ENCODE measurements at regions not wholly inside any gene's neighbourhood (a gene's known extent, or its start where the extent isn't known, plus 50 kb on each side); places are given as distances from the start of the nearest gene placed in this dataset.

GRCh38 chr16:66159987-66160386 lies 206.5 kb upstream of the CDH5 start:
- Histone ChIP-seq H2AFZ (ENCODE audit: low read depth, low read length, poor library complexity, severe bottlenecking) (no peak overlapping the region), H3K9ac (ENCODE audit: low read length) (no peak overlapping the region), H3K9me3 (ENCODE audit: control insufficient read depth in 1 of 2, insufficient read depth in 1 of 2, low read depth in 1 of 2, low read length in 2 of 2) (no peaks in the 10 kb centered on the region), H3K4me3 (replicated peaks in 1 of 2; ENCODE audit: low read depth in 1 of 2, low read length in 2 of 2) (no peak overlapping the region), H3K27ac (ENCODE audit: low read depth, low read length) (no peak overlapping the region), H3K36me3 (ENCODE audit: control insufficient read depth in 1 of 2, insufficient read depth in 2 of 2, low read length in 2 of 2) (no peaks in the 10 kb centered on the region), H3K4me2 (ENCODE audit: low read length) (no peak overlapping the region), H4K20me1 (ENCODE audit: insufficient read depth) (no peaks in the 10 kb centered on the region), H3K9me2 (ENCODE audit: insufficient read depth) (no peaks in the 10 kb centered on the region), H3K4me1 (ENCODE audit: control insufficient read depth in 1 of 2, insufficient read depth in 2 of 2, low read length in 2 of 2) (no peaks in the 10 kb centered on the region), H3K79me2 (ENCODE audit: insufficient read depth, low read length) (no peaks in the 10 kb centered on the region), H3K27me3 (ENCODE audit: insufficient read depth, low read length) (peaks cover 7% of the 10 kb centered on the region)
- no TSS peak for BruUV-seq (replicated peaks)
- ChIA-PET POLR2A (no interaction called here), CTCF (no interaction called here), RAD21 (ENCODE audit: low non-redundant PET in 1 of 2, low total read pairs in 2 of 2, uncharacterized antibody in 2 of 2, unreplicated experiment in 2 of 2) (no interaction called here)
- TF ChIP-seq ZFX (IDR thresholded peaks at IDR 0.05), result no peak
- TF ChIP-seq CEBPB (IDR thresholded peaks at IDR 0.05; ENCODE audit: low read depth), result no peak
- no peak for TF ChIP-seq CBX3 (IDR thresholded peaks at IDR 0.05; ENCODE audit: low read depth)
- intact Hi-C loops (cut with micrococcal nuclease), result no loop called here
- ATAC-seq (no peak), DNase-seq (ENCODE audit: low read depth, low spot score) (no peak)

GRCh38 chr16:66156538-66156937 lies 210.0 kb upstream of the CDH5 start:
- H3K4me1 ChIP-seq (ENCODE audit: control insufficient read depth in 1 of 2, insufficient read depth in 2 of 2, low read length in 2 of 2), result no peaks in the 10 kb centered on the region
- H3K36me3 ChIP-seq (ENCODE audit: control insufficient read depth in 1 of 2, insufficient read depth in 2 of 2, low read length in 2 of 2), result no peaks in the 10 kb centered on the region
- no peak overlapping the region for H2AFZ ChIP-seq (ENCODE audit: low read depth, low read length, poor library complexity, severe bottlenecking)
- no peak overlapping the region for H3K4me3 ChIP-seq (replicated peaks in 1 of 2; ENCODE audit: low read depth in 1 of 2, low read length in 2 of 2)
- ATAC-seq, result no peak
- H3K4me2 ChIP-seq (ENCODE audit: low read length), result no peak overlapping the region
- no peak overlapping the region for H3K27ac ChIP-seq (ENCODE audit: low read depth, low read length)
- peaks cover 7% of the 10 kb centered on the region for H3K27me3 ChIP-seq (ENCODE audit: insufficient read depth, low read length)
- no peaks in the 10 kb centered on the region for H3K79me2 ChIP-seq (ENCODE audit: insufficient read depth, low read length)
- no peaks in the 10 kb centered on the region for H3K9me2 ChIP-seq (ENCODE audit: insufficient read depth)
- ChIA-PET RAD21 (ENCODE audit: low non-redundant PET in 1 of 2, low total read pairs in 2 of 2, uncharacterized antibody in 2 of 2, unreplicated experiment in 2 of 2) (no interaction called here), POLR2A (no interaction called here), CTCF (no interaction called here)
- H3K9ac ChIP-seq (ENCODE audit: low read length), result no peak overlapping the region
- BruUV-seq (replicated peaks), result no TSS peak
- TF ChIP-seq POLR2A (IDR thresholded peaks at IDR 0.05; ENCODE audit: borderline replicate concordance, extremely low read depth, insufficient read depth, insufficient read length), result no peak
- no peak for DNase-seq (ENCODE audit: low read depth, low spot score)
- H4K20me1 ChIP-seq (ENCODE audit: insufficient read depth), result no peaks in the 10 kb centered on the region
- H3K9me3 ChIP-seq (ENCODE audit: control insufficient read depth in 1 of 2, insufficient read depth in 1 of 2, low read depth in 1 of 2, low read length in 2 of 2), result no peaks in the 10 kb centered on the region
- intact Hi-C loops (cut with micrococcal nuclease), result no loop called here

GRCh38 chr16:66155933-66156332 lies 210.6 kb upstream of the CDH5 start:
- ChIA-PET POLR2A (no interaction called here), CTCF (no interaction called here), RAD21 (ENCODE audit: low non-redundant PET in 1 of 2, low total read pairs in 2 of 2, uncharacterized antibody in 2 of 2, unreplicated experiment in 2 of 2) (no interaction called here)
- intact Hi-C loops (cut with micrococcal nuclease), result no loop called here
- Histone ChIP-seq H3K79me2 (ENCODE audit: insufficient read depth, low read length) (no peaks in the 10 kb centered on the region), H2AFZ (ENCODE audit: low read depth, low read length, poor library complexity, severe bottlenecking) (no peak overlapping the region), H3K36me3 (ENCODE audit: control insufficient read depth in 1 of 2, insufficient read depth in 2 of 2, low read length in 2 of 2) (no peaks in the 10 kb centered on the region), H3K27me3 (ENCODE audit: insufficient read depth, low read length) (peaks cover 7% of the 10 kb centered on the region), H3K4me3 (replicated peaks in 1 of 2; ENCODE audit: low read depth in 1 of 2, low read length in 2 of 2) (no peak overlapping the region), H3K9me3 (ENCODE audit: control insufficient read depth in 1 of 2, insufficient read depth in 1 of 2, low read depth in 1 of 2, low read length in 2 of 2) (no peaks in the 10 kb centered on the region), H3K4me1 (ENCODE audit: control insufficient read depth in 1 of 2, insufficient read depth in 2 of 2, low read length in 2 of 2) (no peaks in the 10 kb centered on the region), H3K9ac (ENCODE audit: low read length) (no peak overlapping the region), H4K20me1 (ENCODE audit: insufficient read depth) (no peaks in the 10 kb centered on the region), H3K27ac (ENCODE audit: low read depth, low read length) (no peak overlapping the region), H3K4me2 (ENCODE audit: low read length) (no peak overlapping the region), H3K9me2 (ENCODE audit: insufficient read depth) (no peaks in the 10 kb centered on the region)
- no peak for DNase-seq (ENCODE audit: low read depth, low spot score)
- BruUV-seq (replicated peaks), result no TSS peak
- no peak for ATAC-seq
- TF ChIP-seq SIN3A (IDR thresholded peaks at IDR 0.05; ENCODE audit: low read depth), result no peak
- no peak for TF ChIP-seq TCF7L2 (IDR thresholded peaks at IDR 0.05; ENCODE audit: borderline replicate concordance, extremely low read depth, insufficient read depth, insufficient read length)
- TF ChIP-seq SRF (IDR thresholded peaks at IDR 0.05; ENCODE audit: low read depth), result no peak
- TF ChIP-seq ZBTB33 (IDR thresholded peaks at IDR 0.05; ENCODE audit: extremely low read depth, insufficient replicate concordance, low read length), result no peak
- no peak for TF ChIP-seq ZNF274 (IDR thresholded peaks at IDR 0.05; ENCODE audit: low read depth, low read length)
- TF ChIP-seq CBX3 (IDR thresholded peaks at IDR 0.05; ENCODE audit: low read depth), result no peak
- TF ChIP-seq YY1 (IDR thresholded peaks at IDR 0.05; ENCODE audit: extremely low read depth, insufficient replicate concordance, low read depth, low read length), result no peak
- no peak for TF ChIP-seq EZH2 (IDR thresholded peaks at IDR 0.05)
